GM12872 (cell line): ENCODE measurements at regions not wholly inside any gene's neighbourhood (a gene's known extent, or its start where the extent isn't known, plus 50 kb on each side); places are given as distances from the start of the nearest gene placed in this dataset.

ENCODE experiments used
- TF ChIP-seq, protein P1 (sequence below): IDR thresholded peaks from 3 replicates; pipeline ENCODE4 v1.5.1; 2011; ENCODE audit warnings: low read depth, mild to moderate bottlenecking, low read length, moderate library complexity; ENCODE audit not compliant: insufficient read depth

GRCh38 chr15:52925130-52925529, 135.0 kb upstream of the ONECUT1 start:
- TF ChIP-seq, protein P1, sequence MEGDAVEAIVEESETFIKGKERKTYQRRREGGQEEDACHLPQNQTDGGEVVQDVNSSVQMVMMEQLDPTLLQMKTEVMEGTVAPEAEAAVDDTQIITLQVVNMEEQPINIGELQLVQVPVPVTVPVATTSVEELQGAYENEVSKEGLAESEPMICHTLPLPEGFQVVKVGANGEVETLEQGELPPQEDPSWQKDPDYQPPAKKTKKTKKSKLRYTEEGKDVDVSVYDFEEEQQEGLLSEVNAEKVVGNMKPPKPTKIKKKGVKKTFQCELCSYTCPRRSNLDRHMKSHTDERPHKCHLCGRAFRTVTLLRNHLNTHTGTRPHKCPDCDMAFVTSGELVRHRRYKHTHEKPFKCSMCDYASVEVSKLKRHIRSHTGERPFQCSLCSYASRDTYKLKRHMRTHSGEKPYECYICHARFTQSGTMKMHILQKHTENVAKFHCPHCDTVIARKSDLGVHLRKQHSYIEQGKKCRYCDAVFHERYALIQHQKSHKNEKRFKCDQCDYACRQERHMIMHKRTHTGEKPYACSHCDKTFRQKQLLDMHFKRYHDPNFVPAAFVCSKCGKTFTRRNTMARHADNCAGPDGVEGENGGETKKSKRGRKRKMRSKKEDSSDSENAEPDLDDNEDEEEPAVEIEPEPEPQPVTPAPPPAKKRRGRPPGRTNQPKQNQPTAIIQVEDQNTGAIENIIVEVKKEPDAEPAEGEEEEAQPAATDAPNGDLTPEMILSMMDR = no peak

GRCh38 chr15:52924630-52925029, 134.5 kb upstream of the ONECUT1 start:
- TF ChIP-seq, protein P1 = no peak

DNA sequence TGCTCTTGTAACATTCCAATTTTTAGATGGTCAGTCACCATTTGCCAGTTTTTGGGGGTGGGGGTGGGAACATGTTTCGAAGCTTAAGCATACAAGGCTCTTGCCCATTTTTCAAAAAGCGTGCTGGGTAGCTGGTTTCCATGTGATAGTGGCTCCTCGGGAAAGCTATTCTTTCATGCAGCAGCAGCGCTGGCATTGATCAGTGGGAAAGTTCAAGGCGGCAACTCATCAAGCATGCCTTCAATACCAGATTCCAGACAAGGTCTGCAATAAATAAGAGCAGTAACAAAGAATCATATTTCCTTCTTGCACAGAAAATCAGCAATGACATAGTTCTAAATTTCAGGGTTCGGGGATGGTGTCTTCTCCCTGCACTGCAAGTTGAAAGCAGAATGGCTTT, 133.5 kb upstream of the ONECUT1 start:
- TF ChIP-seq, protein P1 = no peak

GRCh38 chr15:52922871-52923270, 132.7 kb upstream of the ONECUT1 start:
- TF ChIP-seq, protein P1 = no peak

DNA sequence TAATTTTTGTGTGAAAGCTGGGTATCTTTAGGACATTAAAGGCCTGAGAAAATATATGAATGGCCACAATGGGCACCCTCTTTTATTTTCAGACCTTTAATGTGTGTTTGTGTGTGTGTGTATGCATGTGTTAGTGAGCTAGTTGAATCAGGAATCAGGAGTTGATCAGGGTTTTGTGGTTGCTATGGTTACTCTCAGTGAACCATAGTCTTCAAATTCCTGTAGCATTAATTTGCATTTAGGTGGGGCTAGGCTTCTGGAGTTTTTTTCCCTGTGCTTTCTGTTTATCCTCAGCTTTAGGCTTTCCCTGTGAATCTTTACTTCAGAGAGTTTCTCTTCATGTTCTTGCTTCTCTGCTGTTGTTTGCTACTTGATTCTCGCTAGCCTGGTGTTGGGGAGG, 122.0 kb upstream of the ONECUT1 start:
- TF ChIP-seq, protein P1 = no peak

DNA sequence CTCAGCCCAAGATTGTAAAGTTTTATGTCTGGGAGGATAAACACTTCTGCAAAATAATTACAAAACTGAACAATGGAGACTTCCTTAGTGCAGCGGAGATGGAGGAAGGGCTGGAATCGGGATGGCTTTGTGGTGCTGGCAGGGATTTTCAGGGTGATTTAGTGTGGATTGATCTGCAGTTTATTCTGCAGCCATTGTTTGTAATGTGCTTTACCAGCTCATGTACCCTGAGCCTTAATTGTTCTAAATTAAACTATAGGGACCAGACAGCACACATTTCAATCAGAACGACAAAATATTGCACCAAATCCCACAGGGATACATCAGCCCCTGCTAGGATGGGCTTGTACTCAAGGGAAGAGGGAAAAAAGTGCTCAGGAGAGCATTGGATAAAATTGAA, 103.2 kb upstream of the ONECUT1 start:
- TF ChIP-seq, protein P1 = no peak

- TF ChIP-seq, protein P1 = no peak
Observed at GRCh38 chr15:52879904-52880303, 89.8 kb upstream of the ONECUT1 start.

- TF ChIP-seq, protein P1 = no peak
Observed at GRCh38 chr15:52879145-52879544, 89.0 kb upstream of the ONECUT1 start.
